ENCODE measurements at regions not wholly inside any gene's neighbourhood (a gene's known extent, or its start where the extent isn't known, plus 50 kb on each side); places are given as distances from the start of the nearest gene placed in this dataset. TPM values are rescaled to one million over a fixed set of nuclear protein-coding genes. Genes with fewer than 3 reads are reported as not detected.

- H3K27me3 ChIP-seq (ENCODE audit: control insufficient read depth, insufficient read depth, low read length), result no peaks in the 10 kb centered on the region
- no peak for DNase-seq (ENCODE audit: low read depth, low spot score)
- no peak overlapping the region for H3K4me3 ChIP-seq (ENCODE audit: low read depth, low read length)
- ChIA-PET POLR2A (no interaction called here), CTCF (no interaction called here)
- no peak overlapping the region for H3K27ac ChIP-seq (ENCODE audit: low read depth, low read length)
- no peak for TF ChIP-seq CTCF (IDR thresholded peaks at IDR 0.05; ENCODE audit: low read depth, low read length)
- no peaks in the 10 kb centered on the region for H3K9me3 ChIP-seq (ENCODE audit: control insufficient read depth, insufficient read depth, low read length)
These were observed 352.2 kb downstream of the ZNF521 start for GRCh38 chr18:24999650-25000267.

GRCh38 chr18:25001803-25002202, 350.2 kb downstream of the ZNF521 start:
- DNase-seq (ENCODE audit: low read depth, low spot score), result no peak
- no peaks in the 10 kb centered on the region for H3K9me3 ChIP-seq (ENCODE audit: control insufficient read depth, insufficient read depth, low read length)
- H3K27ac ChIP-seq (ENCODE audit: low read depth, low read length), result no peak overlapping the region
- no peak for TF ChIP-seq CTCF (IDR thresholded peaks at IDR 0.05; ENCODE audit: low read depth, low read length)
- CTCF ChIA-PET, result no interaction called here
- no peaks in the 10 kb centered on the region for H3K27me3 ChIP-seq (ENCODE audit: control insufficient read depth, insufficient read depth, low read length)
- H3K4me3 ChIP-seq (ENCODE audit: low read depth, low read length), result no peak overlapping the region
- POLR2A ChIA-PET, result no interaction called here

GRCh38 chr18:25005541-25006403, 346.2 kb downstream of the ZNF521 start:
- Histone ChIP-seq H3K9me3 (ENCODE audit: control insufficient read depth, insufficient read depth, low read length) (no peaks in the 10 kb centered on the region), H3K27ac (ENCODE audit: low read depth, low read length) (peak overlapping the region; percentile 33), H3K27me3 (ENCODE audit: control insufficient read depth, insufficient read depth, low read length) (no peaks in the 10 kb centered on the region), H3K4me3 (ENCODE audit: low read depth, low read length) (no peak overlapping the region)
- ChIA-PET POLR2A (no interaction called here), CTCF (interaction anchor here (1.0 kb wide), 1 partner anchor 343 kb away, joined by 3 read pairs; no protein-coding TSS in a partner anchor)
- TF ChIP-seq CTCF (IDR thresholded peaks at IDR 0.05; ENCODE audit: low read depth, low read length), result no peak
- no peak for DNase-seq (ENCODE audit: low read depth, low spot score)

- no peaks in the 10 kb centered on the region for H3K9me3 ChIP-seq (ENCODE audit: control insufficient read depth, insufficient read depth, low read length)
- POLR2A ChIA-PET, result no interaction called here
- CTCF ChIA-PET, result no interaction called here
- TF ChIP-seq CTCF (IDR thresholded peaks at IDR 0.05; ENCODE audit: low read depth, low read length), result no peak
- DNase-seq (ENCODE audit: low read depth, low spot score), result no peak
- H3K27ac ChIP-seq (ENCODE audit: low read depth, low read length), result no peak overlapping the region
- H3K4me3 ChIP-seq (ENCODE audit: low read depth, low read length), result no peak overlapping the region
- H3K27me3 ChIP-seq (ENCODE audit: control insufficient read depth, insufficient read depth, low read length), result no peaks in the 10 kb centered on the region
These were observed 341.2 kb downstream of the ZNF521 start for GRCh38 chr18:25010623-25011374.

Small RNA genes in the stretch of these regions (small RNA-seq; reads per million reads assigned to genes)
- gene PPIAP57 (ENCODE audit: insufficient read length, low read depth), result not detected
